Activated naive CD4-positive, alpha-beta T cell (primary cell): ENCODE measurements at regions not wholly inside any gene's neighbourhood (a gene's known extent, or its start where the extent isn't known, plus 50 kb on each side); places are given as distances from the start of the nearest gene placed in this dataset.

Experiments
- DNase-seq, 4 experiments: peaks; one replicate each; lab custom pipeline; 2025; lab: John Stamatoyannopoulos, UW

DNA sequence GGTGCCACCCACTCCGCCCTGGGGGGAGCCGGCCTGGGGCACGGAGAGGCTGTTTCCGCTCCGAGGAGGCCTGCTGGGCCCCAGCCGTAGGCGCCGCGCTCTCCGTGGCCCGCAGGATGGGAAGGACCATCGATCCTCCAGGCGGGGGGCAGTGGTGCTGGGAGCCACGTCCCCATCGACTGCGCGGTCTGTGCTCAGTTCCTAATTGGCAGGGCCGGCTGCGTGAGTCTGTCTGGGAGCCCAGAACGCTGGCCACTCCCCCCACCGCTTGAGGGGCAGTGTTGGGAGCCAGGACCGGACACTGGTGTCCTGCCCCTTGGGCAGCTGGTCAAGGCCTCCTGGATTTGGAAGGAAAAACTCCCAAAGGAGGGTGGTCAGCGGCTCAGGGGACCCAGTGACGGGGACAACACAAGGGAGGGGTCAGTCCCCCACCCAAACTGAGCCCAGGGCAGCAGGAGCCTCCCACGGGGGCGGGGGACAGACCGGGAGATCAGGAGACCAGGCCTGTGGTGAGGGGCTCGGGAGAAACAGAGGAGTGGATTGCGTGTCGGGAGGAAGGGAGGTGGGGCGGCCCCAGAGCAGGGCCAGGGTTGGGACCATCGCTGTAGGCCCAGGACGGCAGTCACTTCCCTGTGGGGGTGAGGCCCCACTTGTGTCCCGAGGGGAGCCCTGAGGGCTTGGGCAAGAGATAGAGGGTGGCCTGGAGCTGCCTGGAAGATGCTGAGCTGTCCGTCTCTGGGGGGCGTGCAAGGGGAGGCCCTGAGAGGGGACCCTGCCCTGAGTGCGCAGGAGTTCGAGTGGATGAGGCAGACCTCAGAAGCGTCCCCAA lies 89.0 kb downstream of the UNCX start:
- no peak for DNase-seq

DNA sequence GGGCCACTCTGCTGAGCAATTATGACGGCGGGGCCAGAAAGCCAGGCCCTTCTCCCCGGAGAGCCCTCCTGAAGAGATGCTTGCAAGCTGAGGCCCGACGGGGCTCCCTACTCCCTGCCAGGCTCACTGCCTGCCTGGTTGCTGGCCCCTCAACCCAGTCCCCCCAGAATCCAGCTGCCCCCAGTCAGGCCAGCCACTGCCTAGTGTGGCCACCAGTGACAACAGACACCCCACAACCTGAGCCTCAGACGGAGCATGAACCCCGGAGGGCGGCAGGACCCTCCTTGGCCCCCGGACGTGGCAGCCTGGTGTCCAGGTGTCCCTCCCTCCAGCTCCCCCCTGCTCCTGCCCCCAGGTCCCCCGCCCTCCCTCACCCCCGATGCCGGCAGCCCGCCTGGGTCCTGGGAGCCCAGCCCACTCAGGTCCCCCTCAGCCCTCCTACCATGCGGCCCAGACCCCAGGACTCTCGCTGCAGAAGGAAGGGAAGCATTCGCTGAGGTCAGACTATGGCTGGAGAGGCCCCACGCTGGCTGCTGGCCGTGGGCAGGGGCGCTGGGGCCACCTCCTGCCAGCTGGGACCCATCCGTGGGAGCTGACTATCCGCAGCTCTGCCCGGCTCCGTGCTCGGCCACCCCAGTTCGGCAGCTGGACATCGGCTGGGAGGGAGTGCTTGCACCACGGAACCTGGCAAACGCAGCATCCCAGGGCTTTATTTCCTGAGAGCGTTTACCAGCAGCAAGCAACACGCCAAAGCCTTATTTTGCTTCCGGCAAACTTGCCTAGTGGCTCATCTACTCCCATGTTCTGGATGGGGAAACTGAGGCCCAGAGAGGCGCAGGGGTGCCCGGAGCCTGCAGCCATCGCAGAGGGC lies 89.8 kb downstream of the UNCX start:
- no peak for DNase-seq

DNA sequence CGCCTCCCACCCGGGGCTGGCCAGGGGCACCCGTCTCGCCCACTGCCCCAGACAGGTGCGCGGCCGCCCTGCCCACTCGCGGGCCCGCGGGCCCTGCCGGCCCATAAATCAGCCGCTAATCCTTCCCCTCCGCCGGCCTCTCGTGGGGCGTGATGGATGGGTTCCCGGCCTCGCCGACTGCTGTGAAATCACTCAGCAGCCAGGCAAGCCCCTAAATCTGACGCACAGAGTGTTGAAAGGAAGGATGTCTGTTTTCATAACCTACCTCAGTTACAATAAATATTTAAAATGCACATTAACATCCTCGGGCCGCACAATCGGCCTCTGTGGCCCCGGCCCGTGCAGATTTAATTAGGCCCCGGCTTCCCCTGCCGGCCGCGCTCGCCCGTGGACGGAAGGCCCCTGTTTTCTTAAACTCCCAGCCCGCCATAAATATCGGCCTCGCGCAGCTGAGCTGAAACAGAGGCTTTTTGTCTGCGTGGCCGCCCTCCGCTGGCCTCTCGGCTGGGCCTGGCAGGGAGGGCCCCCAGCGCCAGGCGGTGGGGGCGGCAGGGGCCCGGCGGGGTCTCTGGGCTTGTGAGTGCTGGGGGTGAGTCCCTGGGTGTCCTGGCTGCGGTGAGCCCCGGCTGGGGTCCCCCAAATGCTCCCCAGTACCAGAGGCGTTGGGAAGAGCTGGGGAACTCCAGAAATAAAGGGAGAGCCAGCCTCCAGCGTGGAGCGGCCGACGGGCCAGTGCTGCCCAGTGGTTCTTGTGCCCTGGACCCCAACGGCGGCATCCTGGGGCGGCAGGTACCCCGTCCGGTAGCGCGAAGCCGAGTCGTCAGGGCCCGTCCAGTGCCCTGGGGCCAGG lies 90.7 kb downstream of the UNCX start:
- DNase-seq = no peak

DNA sequence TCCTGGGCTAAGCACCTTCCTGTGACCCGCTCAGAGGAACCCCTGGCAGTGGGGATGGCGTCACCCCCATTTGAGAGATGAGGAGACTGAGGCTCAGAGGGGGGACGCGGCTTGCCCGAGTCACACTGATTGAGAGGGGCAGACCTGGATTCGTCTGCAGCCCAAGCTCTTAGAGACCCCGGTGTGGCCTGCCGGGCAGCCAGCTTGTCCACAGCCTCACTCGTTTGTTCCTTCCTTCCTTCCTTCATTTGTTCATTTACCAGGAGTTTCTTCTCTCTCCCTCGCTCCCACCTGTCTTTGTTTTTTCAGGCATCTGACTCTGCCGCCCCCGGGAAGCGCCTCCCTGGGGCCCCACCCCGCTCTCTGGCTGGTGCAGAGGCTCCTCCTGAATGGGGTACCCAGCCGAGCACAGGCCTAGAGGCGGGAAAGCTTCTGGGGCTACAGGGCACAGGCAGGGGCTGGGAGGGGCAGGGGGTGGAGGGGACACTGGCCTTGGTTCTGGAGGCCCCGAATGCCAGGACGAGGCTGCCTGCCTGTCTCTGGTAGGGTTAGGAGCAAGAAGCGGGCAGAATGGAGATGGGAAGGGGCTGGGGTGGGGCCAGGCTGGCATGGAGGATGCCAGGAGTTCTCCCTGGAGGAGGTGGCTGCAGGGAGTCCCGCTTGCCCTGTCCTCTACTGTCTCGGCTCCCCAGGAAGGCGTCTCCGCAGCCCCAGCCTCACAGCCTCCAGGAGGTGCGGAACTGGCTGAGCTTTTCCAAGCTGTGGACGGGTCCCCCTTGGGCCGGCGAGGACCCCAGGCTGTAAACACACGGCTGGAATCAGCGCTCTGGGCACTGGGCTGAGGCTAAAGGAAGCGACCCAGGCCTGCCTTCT lies 91.6 kb downstream of the UNCX start:
- DNase-seq = no peak

DNA sequence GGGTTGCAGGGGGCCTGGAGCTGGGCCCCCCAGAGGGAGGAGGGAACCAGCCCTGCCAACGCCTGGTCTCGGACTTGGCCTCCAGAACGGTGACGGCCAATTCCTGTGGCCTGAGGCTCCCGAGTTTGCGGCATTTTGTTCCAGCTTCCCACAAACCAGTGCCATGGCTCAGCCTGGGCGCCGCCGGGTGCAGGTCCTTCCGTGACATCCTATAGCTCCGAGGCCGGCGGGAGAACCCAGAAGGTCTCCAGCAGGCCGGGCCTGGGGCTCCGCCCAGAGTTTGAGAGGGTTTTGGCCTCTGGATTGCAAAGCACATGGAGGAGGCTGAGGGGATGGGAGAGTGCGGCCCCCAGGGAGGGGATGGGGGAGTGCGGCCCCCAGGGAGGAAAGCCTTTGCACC lies 92.6 kb downstream of the UNCX start:
- DNase-seq = no peak

DNA sequence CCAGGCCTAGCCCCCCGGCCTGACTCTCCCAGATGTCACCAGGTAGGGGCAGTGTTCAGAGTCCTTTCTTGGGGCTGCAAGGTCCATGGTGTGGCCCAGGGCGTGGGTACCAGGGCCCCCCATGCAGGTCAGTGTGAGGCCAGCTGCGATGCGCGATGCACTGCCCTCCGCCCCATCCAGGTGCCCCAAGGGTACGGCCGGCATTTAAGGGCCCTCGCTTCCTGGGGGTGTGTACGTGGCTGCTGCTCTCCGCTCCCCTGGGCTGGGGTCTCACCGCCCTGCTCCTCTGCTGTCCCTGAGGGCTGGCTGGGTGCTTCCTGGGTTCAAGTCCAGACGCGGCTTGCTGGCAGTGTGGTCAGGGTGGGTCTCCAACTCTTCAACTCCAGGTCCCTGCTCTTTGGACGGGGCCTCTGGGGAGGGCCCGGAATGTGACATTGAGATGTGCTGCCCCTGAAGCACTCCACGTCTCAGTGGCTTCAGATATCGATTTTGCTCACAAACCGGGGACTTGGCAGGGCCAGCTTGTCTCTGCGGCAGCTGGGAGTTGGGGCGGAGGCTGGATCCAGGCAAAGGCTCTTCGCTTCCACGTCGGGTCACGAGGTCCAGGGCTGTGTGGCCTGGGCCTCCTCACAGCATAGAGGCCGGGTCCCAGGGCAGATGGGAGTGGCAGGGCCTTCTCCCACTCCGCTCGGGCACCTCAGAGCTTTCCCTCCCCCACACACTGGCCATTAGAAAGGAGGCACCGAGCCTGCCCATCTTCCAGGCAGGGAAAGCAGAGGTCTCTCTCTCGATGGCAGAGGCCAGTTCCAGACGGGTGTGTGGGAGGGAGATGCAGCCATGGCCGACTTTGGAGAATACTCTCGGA lies 93.2 kb downstream of the UNCX start:
- no peak for DNase-seq

DNA sequence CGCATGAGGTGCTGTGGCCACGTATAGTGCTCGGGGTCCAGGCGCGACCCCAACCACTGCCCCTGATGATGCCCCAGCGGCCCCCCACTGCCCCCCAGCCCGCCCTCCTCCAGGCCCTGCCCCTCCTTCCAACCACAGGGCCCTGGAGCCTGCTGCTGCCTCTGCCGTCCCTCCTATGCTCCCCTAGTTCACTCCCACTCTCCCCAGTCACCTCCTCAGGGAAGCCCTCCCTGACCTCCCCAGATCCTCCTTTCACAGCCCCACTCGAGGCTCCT lies 93.8 kb downstream of the UNCX start:
- no peak for DNase-seq

DNA sequence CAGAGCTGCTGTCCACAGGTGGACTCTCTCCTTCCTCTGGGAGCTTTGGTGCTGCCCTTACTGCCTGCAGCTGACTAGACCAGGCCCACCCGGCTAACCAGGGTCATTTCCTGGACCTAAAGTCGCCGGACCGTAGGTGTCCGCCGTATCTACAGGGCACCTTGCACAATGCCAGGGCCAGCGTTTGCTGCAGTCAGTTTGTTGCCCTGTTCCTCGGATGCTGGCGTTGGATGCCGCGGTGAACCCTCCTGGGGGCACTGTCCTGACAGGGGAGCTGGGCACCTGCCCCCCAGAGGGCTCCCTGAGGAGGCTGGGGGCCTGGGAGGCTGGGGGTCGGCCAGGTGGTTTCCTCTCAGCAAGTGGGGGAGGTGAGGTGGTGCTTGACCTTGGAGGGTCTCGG lies 96.6 kb downstream of the UNCX start:
- DNase-seq = no peak

DNA sequence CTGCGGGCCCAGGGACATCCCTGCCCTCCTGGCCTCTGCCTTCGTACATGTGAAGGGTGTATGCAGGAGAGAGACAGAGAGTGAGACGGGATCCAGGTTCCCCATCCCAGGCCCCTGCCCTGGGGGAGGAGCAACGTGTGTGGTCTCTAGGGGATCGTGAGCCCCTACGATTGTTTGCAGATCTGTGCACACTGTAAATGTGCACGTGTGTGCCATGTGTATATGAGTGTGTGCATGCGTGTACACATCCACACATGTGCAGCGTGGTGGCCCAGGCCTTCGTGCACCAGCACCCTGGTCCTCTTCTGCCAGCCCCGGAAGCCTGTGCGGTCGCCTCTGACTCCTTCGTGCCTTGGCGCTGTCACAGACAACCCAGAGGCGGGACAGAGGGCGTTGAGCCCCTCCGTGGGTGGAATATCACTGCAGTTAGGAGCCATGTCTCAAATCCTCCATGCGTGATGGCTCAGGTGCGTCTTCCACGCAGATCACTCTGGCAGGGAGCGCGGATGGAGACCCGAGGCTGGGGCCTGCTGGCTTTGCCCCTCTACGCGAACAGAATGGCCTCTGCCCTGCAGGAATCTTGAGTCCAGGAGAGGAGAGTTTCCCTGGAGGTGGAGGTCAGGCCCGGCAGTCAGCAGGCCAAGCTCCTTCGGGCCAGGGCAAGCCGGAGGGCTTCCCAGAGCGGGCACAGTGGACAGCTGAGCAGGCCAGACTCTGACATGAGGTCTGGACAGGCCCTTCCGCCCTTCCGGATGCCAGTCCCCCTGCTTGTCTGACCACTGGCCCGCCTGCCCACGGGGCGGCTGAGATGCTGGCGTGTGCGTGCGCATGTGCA lies 97.5 kb downstream of the UNCX start:
- DNase-seq = no peak

DNA sequence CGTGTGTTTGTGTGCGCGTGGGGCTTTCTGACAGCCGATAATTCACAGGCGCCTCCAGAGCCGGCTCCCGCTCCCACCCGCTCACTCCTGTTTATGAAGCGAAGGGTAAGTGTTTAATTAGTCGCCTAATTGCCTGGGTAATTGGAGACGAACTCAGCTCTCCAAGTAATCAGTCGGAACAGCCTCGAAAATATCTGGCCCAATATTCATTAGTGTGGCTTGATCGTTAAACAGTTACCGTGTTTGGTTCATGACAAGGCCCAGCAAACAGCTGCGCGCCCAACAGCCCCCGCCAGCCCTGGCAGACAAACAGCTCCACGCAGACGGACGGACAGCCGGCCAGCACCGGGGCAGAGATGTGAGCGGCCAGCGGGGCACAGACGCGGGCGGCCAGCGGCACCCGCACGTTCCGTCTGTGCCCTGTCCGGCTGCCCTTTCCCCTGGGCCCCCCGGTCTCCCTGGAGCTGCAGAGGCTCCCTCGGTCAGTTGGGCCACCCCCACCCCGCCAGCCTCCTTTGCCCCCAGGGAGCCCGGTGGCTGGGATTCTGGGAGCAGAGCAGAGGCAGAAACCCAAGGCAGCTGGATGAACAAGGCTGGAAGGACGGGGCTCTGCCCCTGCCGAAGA lies 98.2 kb downstream of the UNCX start:
- no peak for DNase-seq

DNA sequence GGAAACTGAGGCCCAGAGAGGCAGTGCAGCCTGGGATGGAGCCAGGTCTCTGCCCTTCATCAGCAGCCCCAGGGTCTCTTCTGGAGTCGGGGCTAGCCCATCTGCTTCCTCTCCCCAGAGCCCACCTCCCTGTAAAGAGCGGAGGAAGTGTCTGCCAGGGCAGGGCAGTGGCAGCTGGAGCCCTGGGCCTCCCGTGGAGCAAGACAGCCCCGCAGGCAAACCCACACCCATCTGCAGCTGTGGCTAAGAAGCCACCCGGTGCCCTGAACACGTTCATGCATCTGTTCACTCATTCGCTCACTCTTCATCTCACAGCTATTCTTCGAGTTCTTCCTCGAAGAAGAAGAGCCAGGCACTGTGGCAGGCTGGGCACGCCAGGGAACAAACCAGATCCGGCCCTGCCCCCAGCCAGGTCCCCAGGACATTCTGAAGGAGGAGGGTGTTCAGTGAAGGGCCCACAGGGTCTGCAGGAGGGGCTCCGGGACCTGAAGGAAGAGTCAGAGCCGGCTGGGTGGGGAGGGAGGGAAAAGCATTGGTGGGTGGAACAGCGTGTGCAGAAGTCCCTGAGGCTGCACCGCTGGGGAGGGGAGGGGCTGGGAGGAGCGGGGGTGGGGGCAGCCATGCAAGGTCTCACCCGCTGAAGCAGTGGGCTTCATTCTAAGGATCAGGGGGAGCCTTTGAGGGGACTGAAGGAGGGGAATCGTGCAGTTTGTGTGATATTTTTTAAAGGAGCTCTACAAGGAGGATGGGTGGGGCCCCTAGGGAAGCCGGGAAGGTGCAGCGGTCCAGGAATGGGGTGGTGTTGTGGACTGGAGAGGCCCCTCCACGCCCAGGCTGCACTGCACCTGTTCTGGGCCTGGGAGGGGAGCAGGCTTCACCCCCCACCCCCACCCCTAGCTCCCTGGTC lies 99.1 kb downstream of the UNCX start:
- no peak for DNase-seq

DNA sequence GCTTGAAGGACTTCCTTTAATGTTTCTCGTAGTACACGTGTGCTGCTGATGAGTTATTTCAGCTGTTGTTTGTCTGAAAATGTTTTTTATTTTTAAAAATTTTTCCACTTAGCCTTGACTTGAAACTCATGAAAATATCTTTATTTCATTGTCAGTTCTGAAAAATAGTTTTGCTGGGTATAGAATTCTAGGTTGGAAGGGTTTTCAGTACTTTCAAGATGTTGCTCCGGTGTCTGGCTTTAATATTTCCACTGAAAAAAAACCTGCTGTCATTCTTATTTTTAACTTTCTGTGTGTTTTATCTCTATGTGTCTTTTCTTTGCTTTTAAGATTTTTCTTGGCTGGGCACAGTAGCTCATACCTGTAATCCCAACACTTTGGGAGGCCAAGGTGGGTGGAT lies 103.8 kb downstream of the UNCX start:
- DNase-seq = no peak

DNA sequence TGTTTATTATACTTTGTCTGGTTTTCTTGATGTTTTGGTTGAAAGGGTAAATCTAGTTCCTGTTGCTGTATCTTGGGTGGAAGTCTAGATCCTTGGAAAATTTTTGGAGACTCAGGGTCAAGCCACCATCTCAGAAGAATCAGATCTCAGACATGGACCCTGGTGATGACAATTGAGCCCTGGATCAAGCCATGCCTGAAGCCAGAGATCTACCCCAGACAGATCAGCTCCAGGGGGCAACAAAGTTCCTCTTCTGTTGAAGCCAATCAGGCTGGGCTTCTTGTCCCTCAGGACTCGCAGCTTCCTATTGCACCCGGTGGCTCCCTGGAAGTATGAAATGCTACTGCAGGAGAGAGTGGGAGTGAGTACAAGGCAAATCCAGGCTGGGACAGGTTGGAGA lies 106.9 kb downstream of the UNCX start:
- no peak for DNase-seq

DNA sequence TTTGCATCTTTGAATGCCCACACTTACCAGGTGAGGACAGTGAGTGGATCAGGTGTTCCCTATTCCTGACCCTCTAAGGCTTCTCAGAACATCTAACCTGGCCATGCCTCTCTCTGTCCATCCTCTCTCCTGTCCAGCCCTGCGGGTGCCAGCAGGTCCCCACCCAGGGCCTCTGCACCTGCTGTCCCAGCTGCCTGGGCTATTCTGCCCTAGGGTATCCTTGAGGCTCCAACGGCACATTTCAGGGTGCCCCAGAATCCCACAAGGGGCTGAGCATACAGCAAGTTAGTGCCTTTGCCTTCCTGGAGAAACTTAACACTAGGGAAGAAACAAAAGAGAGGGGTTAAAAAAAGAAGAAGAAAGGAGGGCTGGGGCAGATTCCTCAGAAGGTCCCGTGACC lies 107.4 kb downstream of the UNCX start:
- DNase-seq = no peak

DNA sequence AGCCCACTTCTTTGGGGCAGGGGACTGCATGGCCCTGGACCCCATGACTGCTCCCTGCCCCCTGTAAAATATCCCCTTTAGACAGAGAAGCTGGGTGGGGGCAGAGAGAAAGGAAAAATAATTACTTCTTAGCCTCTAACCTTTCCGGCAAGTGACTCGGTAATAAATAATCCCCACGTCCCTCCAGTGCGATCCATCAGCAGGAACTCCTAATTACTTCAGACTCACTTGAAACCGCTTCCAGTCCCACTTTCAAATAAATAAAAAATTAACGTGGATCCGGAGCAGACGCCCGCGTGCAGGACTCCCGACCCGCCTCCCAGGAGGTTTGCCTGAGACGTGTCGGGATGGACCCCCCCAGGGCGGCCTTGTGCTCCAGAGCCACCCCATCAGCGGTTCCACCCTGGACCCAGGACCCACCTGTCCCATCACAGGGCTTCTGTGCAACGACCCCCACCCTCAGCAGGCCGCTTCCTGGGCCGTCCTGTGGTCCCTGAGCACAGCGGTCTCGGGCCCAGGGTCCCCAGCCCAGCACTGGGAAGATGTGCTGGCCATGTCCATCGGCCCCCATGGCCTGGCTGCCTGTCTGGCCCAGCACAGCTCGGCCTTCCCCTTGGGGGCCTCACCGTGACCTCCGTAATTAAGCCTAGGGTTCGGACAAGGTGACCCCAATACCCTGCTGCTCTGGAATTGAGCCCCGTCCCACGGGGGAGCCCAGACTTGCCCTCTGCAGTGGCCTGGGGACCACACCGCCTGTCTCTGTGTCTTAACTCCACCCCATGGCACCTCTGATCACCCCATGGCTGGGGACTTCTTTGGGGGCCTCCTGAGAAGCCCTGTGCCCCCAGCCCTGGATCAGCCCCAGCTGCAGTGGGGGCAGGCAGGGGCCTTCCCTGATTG lies 108.0 kb downstream of the UNCX start:
- no peak for DNase-seq

DNA sequence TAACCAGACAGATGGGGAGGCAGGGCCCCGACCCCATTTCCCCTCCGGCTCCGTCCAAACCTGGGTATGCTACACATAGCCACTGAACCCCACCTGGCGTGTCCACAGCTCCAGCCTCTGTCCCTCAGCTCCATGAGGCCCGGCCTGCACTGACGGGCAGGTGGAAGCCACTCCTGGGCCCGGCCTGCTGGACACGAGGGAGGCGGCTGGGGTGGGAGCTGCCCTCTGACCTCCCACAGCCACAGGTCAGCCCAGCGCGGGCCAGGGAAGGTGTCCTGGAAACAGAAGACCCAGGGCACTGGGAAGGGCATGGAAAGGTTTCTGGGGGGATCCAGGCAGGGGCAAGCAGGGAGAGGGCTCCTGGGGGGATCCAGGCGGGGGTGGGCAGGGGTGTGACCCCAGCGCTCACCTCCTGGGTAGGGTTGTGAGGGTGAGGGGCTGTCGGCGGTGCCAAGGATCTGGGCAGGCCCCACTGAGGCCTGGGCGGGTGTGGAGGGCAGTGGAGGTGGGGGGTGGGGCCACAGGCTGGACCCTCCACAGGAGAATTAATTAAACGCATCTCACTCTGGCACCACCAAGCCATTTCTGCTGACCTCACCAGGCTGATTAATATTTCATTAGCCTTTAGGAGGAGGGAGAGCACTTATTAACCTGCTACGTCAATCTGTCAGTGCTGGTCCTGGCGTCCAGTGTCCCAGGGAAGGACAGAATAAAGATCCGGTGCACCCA lies 108.9 kb downstream of the UNCX start:
- no peak for DNase-seq
